GM12878 (cell line): ENCODE measurements at regions not wholly inside any gene's neighbourhood (a gene's known extent, or its start where the extent isn't known, plus 50 kb on each side); places are given as distances from the start of the nearest gene placed in this dataset.

Experiments
- BACH1 ChIP-seq: fragments of 450-650 bp; IDR thresholded peaks from 2 replicates; pipeline ENCODE4 v1.6.1; 2017; ENCODE audit warnings: mild to moderate bottlenecking, borderline replicate concordance
- BCLAF1 ChIP-seq: fragments of 450-650 bp; IDR thresholded peaks from 2 replicates; pipeline ENCODE4 v1.6.1; 2017; ENCODE audit warnings: antibody characterized with exemption, mild to moderate bottlenecking, moderate library complexity
- CTCF ChIP-seq, 3 experiments: IDR thresholded peaks in 2 of 3; conservative IDR thresholded peaks in 1 of 3; 2 replicates each; pipeline ENCODE4 v1.5.1; 2011; ENCODE audit warnings: low read depth in 3 of 3, low read length in 3 of 3, mild to moderate bottlenecking in 3 of 3, control low read depth in 2 of 3, moderate library complexity in 2 of 3, inconsistent platforms in 1 of 3, mixed read lengths in 1 of 3; ENCODE audit not compliant: control insufficient read depth in 2 of 3, insufficient read depth in 1 of 3; ENCODE audit errors: extremely low read depth in 1 of 3
- EED ChIP-seq: sonication (generic); IDR thresholded peaks from 2 replicates; pipeline ENCODE4 v1.6.1; 2016; ENCODE audit warnings: antibody characterized with exemption, low read depth
- FOXK2 ChIP-seq: fragments of 450-650 bp; IDR thresholded peaks from 2 replicates; pipeline ENCODE4 v1.6.1; 2017; ENCODE audit warnings: mild to moderate bottlenecking, moderate library complexity
- HCFC1 ChIP-seq: fragments of 150-350 bp; IDR thresholded peaks from 2 replicates; pipeline ENCODE4 v1.6.1; 2014; ENCODE audit warnings: low read length
- HDAC6 ChIP-seq: fragments of 200-600 bp; sonication (generic); IDR thresholded peaks from one replicate; pipeline ENCODE4 v1.8.0; 2017; ENCODE audit warnings: antibody characterized with exemption; ENCODE audit not compliant: unreplicated experiment
- NFXL1 ChIP-seq: fragments of 450-650 bp; IDR thresholded peaks from 2 replicates; pipeline ENCODE4 v1.6.1; 2017; ENCODE audit warnings: antibody characterized with exemption, mild to moderate bottlenecking, borderline replicate concordance
- POLR2A ChIP-seq: IDR thresholded peaks from 2 replicates; pipeline ENCODE4 v1.6.1; 2011; ENCODE audit warnings: low read depth, mild to moderate bottlenecking, low read length
- POLR2AphosphoS5 ChIP-seq: IDR thresholded peaks from 2 replicates; pipeline ENCODE4 v1.6.1; 2011; ENCODE audit warnings: mild to moderate bottlenecking, low read length, inconsistent platforms
- REST ChIP-seq: IDR thresholded peaks from 2 replicates; pipeline ENCODE4 v1.6.1; 2012; ENCODE audit warnings: mild to moderate bottlenecking, low read depth, low read length
- TAF1 ChIP-seq: IDR thresholded peaks from 2 replicates; pipeline ENCODE4 v1.6.1; 2011; ENCODE audit warnings: mild to moderate bottlenecking, low read depth, low read length, borderline replicate concordance
- TF ChIP-seq, protein P1 (sequence below): fragments of 450-650 bp; IDR thresholded peaks from 2 replicates; pipeline ENCODE4 v1.6.1; 2018; ENCODE audit warnings: mild to moderate bottlenecking, low read depth, moderate library complexity; ENCODE audit not compliant: partially characterized antibody
- TF ChIP-seq, protein P2 (sequence below): IDR thresholded peaks from 2 replicates; pipeline ENCODE4 v1.6.1; 2011; ENCODE audit warnings: borderline replicate concordance, low read depth, mild to moderate bottlenecking, moderate library complexity, mixed read lengths, low read length; ENCODE audit not compliant: insufficient read depth; ENCODE audit errors: extremely low read length

DNA sequence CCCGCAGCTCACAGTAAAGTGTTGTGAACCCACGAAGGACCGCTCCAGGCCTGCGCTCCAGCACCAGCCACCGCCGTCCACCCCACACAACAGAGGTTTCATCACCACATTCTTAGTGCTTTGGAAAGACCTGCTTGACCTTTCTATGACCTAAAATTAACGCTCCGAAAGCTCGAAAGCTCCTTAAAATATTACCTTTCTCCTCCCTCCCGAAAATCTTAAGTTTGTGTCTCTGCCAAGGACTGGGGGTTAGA is 149.2 kb downstream of the TWIST2 start:
- TF ChIP-seq FOXK2 (no peak), TAF1 (no peak), HDAC6 (no peak), EED (no peak), REST (no peak), POLR2AphosphoS5 (no peak), CTCF (IDR thresholded peaks at IDR 0.05 in 2 of 3, conservative IDR thresholded peaks at IDR 0.05 in 1 of 3; ENCODE audit: control insufficient read depth in 2 of 3, extremely low read depth in 1 of 3, insufficient read depth in 1 of 3, low read depth in 3 of 3, low read length in 3 of 3) (no peak), BACH1 (no peak), POLR2A (no peak), NFXL1 (no peak), HCFC1 (no peak), BCLAF1 (no peak)
- TF ChIP-seq, protein P1, sequence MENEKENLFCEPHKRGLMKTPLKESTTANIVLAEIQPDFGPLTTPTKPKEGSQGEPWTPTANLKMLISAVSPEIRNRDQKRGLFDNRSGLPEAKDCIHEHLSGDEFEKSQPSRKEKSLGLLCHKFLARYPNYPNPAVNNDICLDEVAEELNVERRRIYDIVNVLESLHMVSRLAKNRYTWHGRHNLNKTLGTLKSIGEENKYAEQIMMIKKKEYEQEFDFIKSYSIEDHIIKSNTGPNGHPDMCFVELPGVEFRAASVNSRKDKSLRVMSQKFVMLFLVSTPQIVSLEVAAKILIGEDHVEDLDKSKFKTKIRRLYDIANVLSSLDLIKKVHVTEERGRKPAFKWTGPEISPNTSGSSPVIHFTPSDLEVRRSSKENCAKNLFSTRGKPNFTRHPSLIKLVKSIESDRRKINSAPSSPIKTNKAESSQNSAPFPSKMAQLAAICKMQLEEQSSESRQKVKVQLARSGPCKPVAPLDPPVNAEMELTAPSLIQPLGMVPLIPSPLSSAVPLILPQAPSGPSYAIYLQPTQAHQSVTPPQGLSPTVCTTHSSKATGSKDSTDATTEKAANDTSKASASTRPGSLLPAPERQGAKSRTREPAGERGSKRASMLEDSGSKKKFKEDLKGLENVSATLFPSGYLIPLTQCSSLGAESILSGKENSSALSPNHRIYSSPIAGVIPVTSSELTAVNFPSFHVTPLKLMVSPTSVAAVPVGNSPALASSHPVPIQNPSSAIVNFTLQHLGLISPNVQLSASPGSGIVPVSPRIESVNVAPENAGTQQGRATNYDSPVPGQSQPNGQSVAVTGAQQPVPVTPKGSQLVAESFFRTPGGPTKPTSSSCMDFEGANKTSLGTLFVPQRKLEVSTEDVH = no peak
- TF ChIP-seq, protein P2, sequence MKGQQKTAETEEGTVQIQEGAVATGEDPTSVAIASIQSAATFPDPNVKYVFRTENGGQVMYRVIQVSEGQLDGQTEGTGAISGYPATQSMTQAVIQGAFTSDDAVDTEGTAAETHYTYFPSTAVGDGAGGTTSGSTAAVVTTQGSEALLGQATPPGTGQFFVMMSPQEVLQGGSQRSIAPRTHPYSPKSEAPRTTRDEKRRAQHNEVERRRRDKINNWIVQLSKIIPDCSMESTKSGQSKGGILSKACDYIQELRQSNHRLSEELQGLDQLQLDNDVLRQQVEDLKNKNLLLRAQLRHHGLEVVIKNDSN = no peak
